Panc1 (cell line): ENCODE measurements at regions not wholly inside any gene's neighbourhood (a gene's known extent, or its start where the extent isn't known, plus 50 kb on each side); places are given as distances from the start of the nearest gene placed in this dataset.

Experiments
- ATAC-seq: fragments of 200-7000 bp; cut with Tn5 transposase; 2 replicates; pipeline ENCODE4 v1.9.1; 2020; ENCODE audit warnings: mild to moderate bottlenecking, moderate library complexity
- BruUV-seq: library from RNA; stranded (reverse); fragments of 400-500 nt; replicated peaks from 2 replicates; lab custom pipeline; 2021; lab: Mats Ljungman, UMichigan
- CTCF ChIA-PET: fragments of 300-600 bp; sonication (Branson Sonifier 250); formaldehyde crosslinking; loops from one replicate; lab custom pipeline; 2022; ENCODE audit warnings: antibody characterized with exemption; lab: Charles Lee
- POLR2A ChIA-PET: fragments of 300-600 bp; sonication (Branson Sonifier 250); formaldehyde crosslinking; loops from one replicate; lab custom pipeline; 2022; ENCODE audit warnings: antibody characterized with exemption; lab: Charles Lee
- DNase-seq: peaks from one replicate; pipeline ENCODE4 v3.0.0-alpha.2; 2010; ENCODE audit warnings: low read depth, low spot score
- H3K27ac ChIP-seq: 2 replicates; pipeline ENCODE4 v1.5.1; 2011; ENCODE audit warnings: mild to moderate bottlenecking, low read length, inconsistent platforms
- H3K27me3 ChIP-seq: fragments of 200-500 bp; sonication (Bioruptor generic); 2 replicates; pipeline ENCODE4 v1.6.0; 2014; ENCODE audit warnings: low read length, inconsistent platforms; ENCODE audit not compliant: control insufficient read depth, insufficient read depth
- H3K36me3 ChIP-seq: fragments of 200-500 bp; sonication (Bioruptor generic); 2 replicates; pipeline ENCODE4 v1.5.1; 2014; ENCODE audit warnings: inconsistent platforms, mild to moderate bottlenecking, low read length, moderate library complexity; ENCODE audit not compliant: control insufficient read depth, insufficient read depth
- H3K4me1 ChIP-seq: 2 replicates; pipeline ENCODE4 v1.5.1; 2011; ENCODE audit warnings: inconsistent platforms, mild to moderate bottlenecking, low read length, moderate library complexity; ENCODE audit not compliant: control insufficient read depth, insufficient read depth
- H3K4me3 ChIP-seq, 2 experiments: 2 replicates each; pipeline ENCODE4 v1.5.1; 2011 to 2012; ENCODE audit warnings: low read depth in 2 of 2, low read length in 2 of 2, mild to moderate bottlenecking in 2 of 2, inconsistent platforms in 1 of 2, moderate library complexity in 1 of 2
- H3K9me3 ChIP-seq: fragments of 200-500 bp; sonication (Bioruptor generic); 2 replicates; pipeline ENCODE4 v1.5.1; 2014; ENCODE audit warnings: low read depth, mild to moderate bottlenecking, inconsistent platforms, low read length, moderate library complexity; ENCODE audit not compliant: control insufficient read depth, insufficient read depth
- POLR2AphosphoS5 ChIP-seq: IDR thresholded peaks from 2 replicates; pipeline ENCODE4 v1.6.1; 2012; ENCODE audit warnings: mild to moderate bottlenecking, low read depth, low read length, moderate library complexity
- SIN3A ChIP-seq: IDR thresholded peaks from 2 replicates; pipeline ENCODE4 v1.6.1; 2012; ENCODE audit warnings: low read depth, mild to moderate bottlenecking, low read length, moderate library complexity, borderline replicate concordance; ENCODE audit not compliant: insufficient read depth
- TCF7L2 ChIP-seq: IDR thresholded peaks from 2 replicates; pipeline ENCODE4 v1.6.1; 2011; ENCODE audit warnings: mild to moderate bottlenecking, low read depth, low read length, inconsistent platforms
- in situ Hi-C: cut with HindIII; loops from 2 replicates; pipeline ENCODE4 v1.10.0; 2016; ENCODE audit warnings: low sequenced_read_pairs, low pct_unique_long_range_greater_than_20kb
- intact Hi-C: fragments of 100-400 bp; cut with micrococcal nuclease; formaldehyde crosslinking; loops from one replicate; pipeline ENCODE4 v1.10.0; 2022; ENCODE audit not compliant: unreplicated experiment
- TF ChIP-seq, protein P1 (sequence below): fragments of 450-650 bp; IDR thresholded peaks from 2 replicates; pipeline ENCODE4 v1.5.1; 2017; ENCODE audit warnings: mild to moderate bottlenecking
- TF ChIP-seq, protein P2 (sequence below), 2 experiments: IDR thresholded peaks; 2 replicates each; pipeline ENCODE4 v1.6.1; 2011 to 2012; ENCODE audit warnings: low read depth in 2 of 2, control low read depth in 1 of 2, low read length in 1 of 2, mild to moderate bottlenecking in 1 of 2, moderate library complexity in 1 of 2; ENCODE audit not compliant: insufficient read depth in 1 of 2

- H3K4me1 ChIP-seq: no peaks in the 10 kb centered on the region
- H3K27ac ChIP-seq: no peak overlapping the region
- no peak for ATAC-seq
- no TSS peak for BruUV-seq
- H3K9me3 ChIP-seq: no peaks in the 10 kb centered on the region
- H3K36me3 ChIP-seq: no peaks in the 10 kb centered on the region
- CTCF ChIA-PET: no interaction called here
- no peak for TF ChIP-seq POLR2AphosphoS5
- TF ChIP-seq, protein P1, sequence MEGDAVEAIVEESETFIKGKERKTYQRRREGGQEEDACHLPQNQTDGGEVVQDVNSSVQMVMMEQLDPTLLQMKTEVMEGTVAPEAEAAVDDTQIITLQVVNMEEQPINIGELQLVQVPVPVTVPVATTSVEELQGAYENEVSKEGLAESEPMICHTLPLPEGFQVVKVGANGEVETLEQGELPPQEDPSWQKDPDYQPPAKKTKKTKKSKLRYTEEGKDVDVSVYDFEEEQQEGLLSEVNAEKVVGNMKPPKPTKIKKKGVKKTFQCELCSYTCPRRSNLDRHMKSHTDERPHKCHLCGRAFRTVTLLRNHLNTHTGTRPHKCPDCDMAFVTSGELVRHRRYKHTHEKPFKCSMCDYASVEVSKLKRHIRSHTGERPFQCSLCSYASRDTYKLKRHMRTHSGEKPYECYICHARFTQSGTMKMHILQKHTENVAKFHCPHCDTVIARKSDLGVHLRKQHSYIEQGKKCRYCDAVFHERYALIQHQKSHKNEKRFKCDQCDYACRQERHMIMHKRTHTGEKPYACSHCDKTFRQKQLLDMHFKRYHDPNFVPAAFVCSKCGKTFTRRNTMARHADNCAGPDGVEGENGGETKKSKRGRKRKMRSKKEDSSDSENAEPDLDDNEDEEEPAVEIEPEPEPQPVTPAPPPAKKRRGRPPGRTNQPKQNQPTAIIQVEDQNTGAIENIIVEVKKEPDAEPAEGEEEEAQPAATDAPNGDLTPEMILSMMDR: no peak
- no peak for TF ChIP-seq TCF7L2
- TF ChIP-seq SIN3A: no peak
- no peak for DNase-seq
- H3K4me3 ChIP-seq: no peak overlapping the region
- POLR2A ChIA-PET: no interaction called here
- no peaks in the 10 kb centered on the region for H3K27me3 ChIP-seq
- in situ Hi-C loops: no loop called here
- intact Hi-C loops: no loop called here
These were observed 87.1 kb upstream of the MAGI2 start for GRCh38 chr7:79540592-79540991.

DNA sequence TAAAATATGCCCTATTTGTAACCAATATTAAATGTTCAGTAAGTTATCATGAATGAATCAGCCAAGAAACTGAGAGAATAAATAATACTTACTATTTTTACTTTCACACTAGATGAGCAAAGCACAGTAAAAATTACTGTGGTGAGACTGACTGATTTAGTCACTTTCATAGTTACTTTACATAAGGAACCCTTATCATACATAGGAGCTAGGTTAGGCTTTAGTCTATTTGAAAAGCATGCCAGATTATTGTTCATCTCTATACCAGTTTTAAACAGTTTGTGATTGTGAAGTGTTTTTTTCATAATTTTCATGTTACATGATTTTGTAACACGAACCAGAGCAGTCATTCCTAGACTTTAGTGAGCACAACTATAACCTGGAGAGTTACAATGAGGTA is 80.7 kb upstream of the MAGI2 start:
- intact Hi-C loops: no loop called here
- ATAC-seq: no peak

More for the DNA sequence above, 80.7 kb upstream of the MAGI2 start:
- no peak for TF ChIP-seq POLR2AphosphoS5
- no peak for TF ChIP-seq SIN3A
- TF ChIP-seq, protein P2, sequence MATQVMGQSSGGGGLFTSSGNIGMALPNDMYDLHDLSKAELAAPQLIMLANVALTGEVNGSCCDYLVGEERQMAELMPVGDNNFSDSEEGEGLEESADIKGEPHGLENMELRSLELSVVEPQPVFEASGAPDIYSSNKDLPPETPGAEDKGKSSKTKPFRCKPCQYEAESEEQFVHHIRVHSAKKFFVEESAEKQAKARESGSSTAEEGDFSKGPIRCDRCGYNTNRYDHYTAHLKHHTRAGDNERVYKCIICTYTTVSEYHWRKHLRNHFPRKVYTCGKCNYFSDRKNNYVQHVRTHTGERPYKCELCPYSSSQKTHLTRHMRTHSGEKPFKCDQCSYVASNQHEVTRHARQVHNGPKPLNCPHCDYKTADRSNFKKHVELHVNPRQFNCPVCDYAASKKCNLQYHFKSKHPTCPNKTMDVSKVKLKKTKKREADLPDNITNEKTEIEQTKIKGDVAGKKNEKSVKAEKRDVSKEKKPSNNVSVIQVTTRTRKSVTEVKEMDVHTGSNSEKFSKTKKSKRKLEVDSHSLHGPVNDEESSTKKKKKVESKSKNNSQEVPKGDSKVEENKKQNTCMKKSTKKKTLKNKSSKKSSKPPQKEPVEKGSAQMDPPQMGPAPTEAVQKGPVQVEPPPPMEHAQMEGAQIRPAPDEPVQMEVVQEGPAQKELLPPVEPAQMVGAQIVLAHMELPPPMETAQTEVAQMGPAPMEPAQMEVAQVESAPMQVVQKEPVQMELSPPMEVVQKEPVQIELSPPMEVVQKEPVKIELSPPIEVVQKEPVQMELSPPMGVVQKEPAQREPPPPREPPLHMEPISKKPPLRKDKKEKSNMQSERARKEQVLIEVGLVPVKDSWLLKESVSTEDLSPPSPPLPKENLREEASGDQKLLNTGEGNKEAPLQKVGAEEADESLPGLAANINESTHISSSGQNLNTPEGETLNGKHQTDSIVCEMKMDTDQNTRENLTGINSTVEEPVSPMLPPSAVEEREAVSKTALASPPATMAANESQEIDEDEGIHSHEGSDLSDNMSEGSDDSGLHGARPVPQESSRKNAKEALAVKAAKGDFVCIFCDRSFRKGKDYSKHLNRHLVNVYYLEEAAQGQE (IDR thresholded peaks at IDR 0.05; ENCODE audit: insufficient read depth in 1 of 2, low read depth in 2 of 2, low read length in 1 of 2): no peak
- TF ChIP-seq TCF7L2: no peak
- TF ChIP-seq, protein P1: no peak
- DNase-seq: no peak
- in situ Hi-C loops: no loop called here
- Histone ChIP-seq H3K9me3 (no peaks in the 10 kb centered on the region), H3K36me3 (no peaks in the 10 kb centered on the region), H3K27ac (no peak overlapping the region; the same call in 1 of the 2 replicates), H3K27me3 (no peaks in the 10 kb centered on the region), H3K4me3 (no peak overlapping the region), H3K4me1 (no peaks in the 10 kb centered on the region)
- BruUV-seq: no TSS peak
- ChIA-PET POLR2A (no interaction called here), CTCF (no interaction called here)
